ENCODE measurements at regions not wholly inside any gene's neighbourhood (a gene's known extent, or its start where the extent isn't known, plus 50 kb on each side); places are given as distances from the start of the nearest gene placed in this dataset.
"Not testable (repeated sequence)": the region's sequence is repeated elsewhere in the genome, so short reads cannot be mapped to it uniquely, and the experiment has no call there.

- no peaks in the 10 kb centered on the region for H3K27me3 ChIP-seq (ENCODE audit: control insufficient read depth, insufficient read depth, low read length)
- no peak overlapping the region for H3K9ac ChIP-seq (ENCODE audit: low read length)
- H3K4me1 ChIP-seq (ENCODE audit: control insufficient read depth, insufficient read depth, low read length) = no peaks in the 10 kb centered on the region
- H3K9me3 ChIP-seq (ENCODE audit: control insufficient read depth, low read length) = no peaks in the 10 kb centered on the region
- H3K4me3 ChIP-seq (ENCODE audit: low read length) = no peak overlapping the region
- H3K36me3 ChIP-seq (ENCODE audit: control insufficient read depth, insufficient read depth, low read length) = no peaks in the 10 kb centered on the region
These were observed 905.5 kb downstream of the REEP3 start for GRCh38 chr10:64426745-64427144.

GRCh38 chr10:64430690-64431323 is 909.6 kb downstream of the REEP3 start:
- Histone ChIP-seq H3K4me1 (ENCODE audit: control insufficient read depth, insufficient read depth, low read length) (no peaks in the 10 kb centered on the region), H3K27me3 (ENCODE audit: control insufficient read depth, insufficient read depth, low read length) (no peaks in the 10 kb centered on the region), H3K9ac (ENCODE audit: low read length) (no peak overlapping the region), H3K9me3 (ENCODE audit: control insufficient read depth, low read length) (no peaks in the 10 kb centered on the region), H3K4me3 (ENCODE audit: low read length) (no peak overlapping the region), H3K36me3 (ENCODE audit: control insufficient read depth, insufficient read depth, low read length) (no peaks in the 10 kb centered on the region)

GRCh38 chr10:64441872-64442271 is 920.7 kb downstream of the REEP3 start:
- not testable (repeated sequence) for H3K4me3 ChIP-seq (ENCODE audit: low read length); H3K9ac ChIP-seq (ENCODE audit: low read length); H3K9me3 ChIP-seq (ENCODE audit: control insufficient read depth, low read length); H3K27me3 ChIP-seq (ENCODE audit: control insufficient read depth, insufficient read depth, low read length); H3K4me1 ChIP-seq (ENCODE audit: control insufficient read depth, insufficient read depth, low read length); H3K36me3 ChIP-seq (ENCODE audit: control insufficient read depth, insufficient read depth, low read length)

GRCh38 chr10:64444163-64444562 is 923.0 kb downstream of the REEP3 start:
- Histone ChIP-seq H3K36me3 (ENCODE audit: control insufficient read depth, insufficient read depth, low read length) (no peaks in the 10 kb centered on the region), H3K9me3 (ENCODE audit: control insufficient read depth, low read length) (no peaks in the 10 kb centered on the region), H3K27me3 (ENCODE audit: control insufficient read depth, insufficient read depth, low read length) (no peaks in the 10 kb centered on the region), H3K4me3 (ENCODE audit: low read length) (no peak overlapping the region), H3K4me1 (ENCODE audit: control insufficient read depth, insufficient read depth, low read length) (no peaks in the 10 kb centered on the region), H3K9ac (ENCODE audit: low read length) (no peak overlapping the region)

- Histone ChIP-seq H3K4me1 (ENCODE audit: control insufficient read depth, insufficient read depth, low read length) (no peaks in the 10 kb centered on the region), H3K4me3 (ENCODE audit: low read length) (no peak overlapping the region), H3K27me3 (ENCODE audit: control insufficient read depth, insufficient read depth, low read length) (no peaks in the 10 kb centered on the region), H3K9ac (ENCODE audit: low read length) (no peak overlapping the region), H3K9me3 (ENCODE audit: control insufficient read depth, low read length) (no peaks in the 10 kb centered on the region), H3K36me3 (ENCODE audit: control insufficient read depth, insufficient read depth, low read length) (no peaks in the 10 kb centered on the region)
These were observed 923.4 kb downstream of the REEP3 start for GRCh38 chr10:64444564-64444963.

- no peaks in the 10 kb centered on the region for H3K4me1 ChIP-seq (ENCODE audit: control insufficient read depth, insufficient read depth, low read length)
- H3K4me3 ChIP-seq (ENCODE audit: low read length) = no peak overlapping the region
- H3K36me3 ChIP-seq (ENCODE audit: control insufficient read depth, insufficient read depth, low read length) = no peaks in the 10 kb centered on the region
- H3K9ac ChIP-seq (ENCODE audit: low read length) = no peak overlapping the region
- no peaks in the 10 kb centered on the region for H3K27me3 ChIP-seq (ENCODE audit: control insufficient read depth, insufficient read depth, low read length)
- no peaks in the 10 kb centered on the region for H3K9me3 ChIP-seq (ENCODE audit: control insufficient read depth, low read length)
These were observed 928.4 kb downstream of the REEP3 start for GRCh38 chr10:64449603-64450002.

- H3K9me3 ChIP-seq (ENCODE audit: control insufficient read depth, low read length) = no peaks in the 10 kb centered on the region
- H3K27me3 ChIP-seq (ENCODE audit: control insufficient read depth, insufficient read depth, low read length) = no peaks in the 10 kb centered on the region
- H3K4me3 ChIP-seq (ENCODE audit: low read length) = no peak overlapping the region
- no peaks in the 10 kb centered on the region for H3K36me3 ChIP-seq (ENCODE audit: control insufficient read depth, insufficient read depth, low read length)
- H3K4me1 ChIP-seq (ENCODE audit: control insufficient read depth, insufficient read depth, low read length) = no peaks in the 10 kb centered on the region
- no peak overlapping the region for H3K9ac ChIP-seq (ENCODE audit: low read length)
These were observed 929.1 kb downstream of the REEP3 start for GRCh38 chr10:64450312-64450711.

- no peak overlapping the region for H3K9ac ChIP-seq (ENCODE audit: low read length)
- no peaks in the 10 kb centered on the region for H3K27me3 ChIP-seq (ENCODE audit: control insufficient read depth, insufficient read depth, low read length)
- no peak overlapping the region for H3K4me3 ChIP-seq (ENCODE audit: low read length)
- H3K36me3 ChIP-seq (ENCODE audit: control insufficient read depth, insufficient read depth, low read length) = no peaks in the 10 kb centered on the region
- no peaks in the 10 kb centered on the region for H3K9me3 ChIP-seq (ENCODE audit: control insufficient read depth, low read length)
- H3K4me1 ChIP-seq (ENCODE audit: control insufficient read depth, insufficient read depth, low read length) = no peaks in the 10 kb centered on the region
These were observed 933.8 kb downstream of the REEP3 start for GRCh38 chr10:64454962-64455361.

- H3K4me1 ChIP-seq (ENCODE audit: control insufficient read depth, insufficient read depth, low read length) = no peaks in the 10 kb centered on the region
- no peak overlapping the region for H3K4me3 ChIP-seq (ENCODE audit: low read length)
- no peaks in the 10 kb centered on the region for H3K9me3 ChIP-seq (ENCODE audit: control insufficient read depth, low read length)
- no peaks in the 10 kb centered on the region for H3K36me3 ChIP-seq (ENCODE audit: control insufficient read depth, insufficient read depth, low read length)
- H3K27me3 ChIP-seq (ENCODE audit: control insufficient read depth, insufficient read depth, low read length) = no peaks in the 10 kb centered on the region
- no peak overlapping the region for H3K9ac ChIP-seq (ENCODE audit: low read length)
These were observed 937.1 kb downstream of the REEP3 start for GRCh38 chr10:64458306-64458705.

GRCh38 chr10:64463406-64463805 is 942.2 kb downstream of the REEP3 start:
- no peak overlapping the region for H3K9ac ChIP-seq (ENCODE audit: low read length)
- H3K36me3 ChIP-seq (ENCODE audit: control insufficient read depth, insufficient read depth, low read length) = no peaks in the 10 kb centered on the region
- H3K27me3 ChIP-seq (ENCODE audit: control insufficient read depth, insufficient read depth, low read length) = no peaks in the 10 kb centered on the region
- H3K4me3 ChIP-seq (ENCODE audit: low read length) = no peak overlapping the region
- H3K4me1 ChIP-seq (ENCODE audit: control insufficient read depth, insufficient read depth, low read length) = no peaks in the 10 kb centered on the region
- no peaks in the 10 kb centered on the region for H3K9me3 ChIP-seq (ENCODE audit: control insufficient read depth, low read length)

- H3K4me3 ChIP-seq (ENCODE audit: low read length) = no peak overlapping the region
- no peaks in the 10 kb centered on the region for H3K9me3 ChIP-seq (ENCODE audit: control insufficient read depth, low read length)
- no peaks in the 10 kb centered on the region for H3K4me1 ChIP-seq (ENCODE audit: control insufficient read depth, insufficient read depth, low read length)
- H3K27me3 ChIP-seq (ENCODE audit: control insufficient read depth, insufficient read depth, low read length) = no peaks in the 10 kb centered on the region
- H3K9ac ChIP-seq (ENCODE audit: low read length) = no peak overlapping the region
- no peaks in the 10 kb centered on the region for H3K36me3 ChIP-seq (ENCODE audit: control insufficient read depth, insufficient read depth, low read length)
These were observed 944.5 kb downstream of the REEP3 start for GRCh38 chr10:64465653-64466052.

GRCh38 chr10:64468219-64468618 is 947.0 kb downstream of the REEP3 start:
- no peaks in the 10 kb centered on the region for H3K4me1 ChIP-seq (ENCODE audit: control insufficient read depth, insufficient read depth, low read length)

GRCh38 chr10:64476506-64476905 is 955.3 kb downstream of the REEP3 start:
- H3K4me1 ChIP-seq (ENCODE audit: control insufficient read depth, insufficient read depth, low read length) = no peaks in the 10 kb centered on the region
- H3K4me3 ChIP-seq (ENCODE audit: low read length) = no peak overlapping the region
- H3K9me3 ChIP-seq (ENCODE audit: control insufficient read depth, low read length) = no peaks in the 10 kb centered on the region
- H3K9ac ChIP-seq (ENCODE audit: low read length) = no peak overlapping the region
- no peaks in the 10 kb centered on the region for H3K36me3 ChIP-seq (ENCODE audit: control insufficient read depth, insufficient read depth, low read length)
- H3K27me3 ChIP-seq (ENCODE audit: control insufficient read depth, insufficient read depth, low read length) = no peaks in the 10 kb centered on the region

More at GRCh38 chr10:64468219-64468618, 947.0 kb downstream of the REEP3 start:
- no peaks in the 10 kb centered on the region for H3K9me3 ChIP-seq (ENCODE audit: control insufficient read depth, low read length)
- H3K4me3 ChIP-seq (ENCODE audit: low read length) = no peak overlapping the region
- no peaks in the 10 kb centered on the region for H3K36me3 ChIP-seq (ENCODE audit: control insufficient read depth, insufficient read depth, low read length)
- H3K27me3 ChIP-seq (ENCODE audit: control insufficient read depth, insufficient read depth, low read length) = no peaks in the 10 kb centered on the region
- H3K9ac ChIP-seq (ENCODE audit: low read length) = no peak overlapping the region

All from mucosa of stomach (tissue), 1 donor.